A549 (cell line): ENCODE measurements at regions not wholly inside any gene's neighbourhood (a gene's known extent, or its start where the extent isn't known, plus 50 kb on each side); places are given as distances from the start of the nearest gene placed in this dataset.

Source experiments
- CBX2 ChIP-seq: fragments of 200-600 bp; sonication (generic); IDR thresholded peaks from 2 replicates; pipeline ENCODE4 v1.6.1; 2016; ENCODE audit warnings: low read depth, mild to moderate bottlenecking, borderline replicate concordance
- EP300 ChIP-seq, 2 experiments: fragments of >200 bp; sonication (Bioruptor Twin); formaldehyde crosslinking; IDR thresholded peaks; 2 replicates in 1 of 2; 3 replicates in 1 of 2; pipeline ENCODE4 v1.6.1; 2016 to 2017
- HOXA7 ChIP-seq: fragments of 250-450 bp; sonication (Bioruptor Pico); IDR thresholded peaks from 2 replicates; pipeline ENCODE4 v1.5.0; 2020; ENCODE audit warnings: mild to moderate bottlenecking, moderate library complexity
- MAZ ChIP-seq: fragments of 150-350 bp; IDR thresholded peaks from 2 replicates; pipeline ENCODE4 v1.6.1; 2014; ENCODE audit warnings: antibody characterized with exemption, low read depth, low read length, borderline replicate concordance
- POLR2A ChIP-seq: IDR thresholded peaks from 2 replicates; pipeline ENCODE4 v1.6.1; 2012; ENCODE audit warnings: mild to moderate bottlenecking, low read length
- TFCP2L1 ChIP-seq: fragments of 250-450 bp; sonication (Bioruptor Pico); IDR thresholded peaks from 2 replicates; pipeline ENCODE4 v1.5.0; 2021; ENCODE audit warnings: mild to moderate bottlenecking
- TF ChIP-seq, protein P1 (sequence below): fragments of >200 bp; sonication (Bioruptor Twin); formaldehyde crosslinking; IDR thresholded peaks from 3 replicates; pipeline ENCODE4 v1.5.1; 2016
- TF ChIP-seq, protein P2 (sequence below): fragments of 450-650 bp; IDR thresholded peaks from 2 replicates; pipeline ENCODE4 v1.6.1; 2014; ENCODE audit warnings: antibody characterized with exemption
- TF ChIP-seq, protein P3 (sequence below): IDR thresholded peaks from 2 replicates; pipeline ENCODE4 v1.6.1; 2012
- TF ChIP-seq, protein P4 (sequence below): fragments of 250-450 bp; sonication (Bioruptor Pico); IDR thresholded peaks from 2 replicates; pipeline ENCODE4 v1.5.0; 2021; ENCODE audit warnings: mild to moderate bottlenecking, moderate library complexity, borderline replicate concordance
- TF ChIP-seq, protein P5 (sequence below): fragments of 200-600 bp; sonication (generic); IDR thresholded peaks from 2 replicates; pipeline ENCODE4 v1.6.1; 2016; ENCODE audit warnings: antibody characterized with exemption, mild to moderate bottlenecking, moderate library complexity

DNA sequence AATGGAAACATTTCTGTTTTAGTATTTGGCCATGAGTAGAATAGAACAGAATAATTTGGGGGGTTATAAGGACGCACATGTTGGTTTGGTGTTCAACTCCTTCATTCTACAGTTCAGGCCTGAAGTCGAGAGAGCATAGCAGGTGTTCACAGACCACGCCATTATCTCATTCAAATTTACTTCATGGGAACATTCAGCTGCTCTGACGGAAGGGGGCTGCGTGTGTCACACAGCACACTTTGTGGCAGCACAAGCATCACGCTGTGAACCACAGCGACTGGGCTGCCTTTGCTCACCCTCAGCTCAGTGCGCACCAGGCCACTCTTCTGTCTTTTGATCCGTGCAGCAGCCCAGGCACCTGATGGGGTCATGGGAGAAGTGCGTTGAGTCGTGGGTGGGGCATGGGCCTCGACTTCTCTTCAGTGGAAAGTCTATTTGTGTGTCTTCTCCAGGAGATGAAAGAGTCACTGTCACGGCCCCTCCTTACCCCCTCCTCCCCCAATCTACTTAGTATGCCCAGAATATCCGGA lies 348.6 kb upstream of the SALL3 start:
- TF ChIP-seq, protein P1, sequence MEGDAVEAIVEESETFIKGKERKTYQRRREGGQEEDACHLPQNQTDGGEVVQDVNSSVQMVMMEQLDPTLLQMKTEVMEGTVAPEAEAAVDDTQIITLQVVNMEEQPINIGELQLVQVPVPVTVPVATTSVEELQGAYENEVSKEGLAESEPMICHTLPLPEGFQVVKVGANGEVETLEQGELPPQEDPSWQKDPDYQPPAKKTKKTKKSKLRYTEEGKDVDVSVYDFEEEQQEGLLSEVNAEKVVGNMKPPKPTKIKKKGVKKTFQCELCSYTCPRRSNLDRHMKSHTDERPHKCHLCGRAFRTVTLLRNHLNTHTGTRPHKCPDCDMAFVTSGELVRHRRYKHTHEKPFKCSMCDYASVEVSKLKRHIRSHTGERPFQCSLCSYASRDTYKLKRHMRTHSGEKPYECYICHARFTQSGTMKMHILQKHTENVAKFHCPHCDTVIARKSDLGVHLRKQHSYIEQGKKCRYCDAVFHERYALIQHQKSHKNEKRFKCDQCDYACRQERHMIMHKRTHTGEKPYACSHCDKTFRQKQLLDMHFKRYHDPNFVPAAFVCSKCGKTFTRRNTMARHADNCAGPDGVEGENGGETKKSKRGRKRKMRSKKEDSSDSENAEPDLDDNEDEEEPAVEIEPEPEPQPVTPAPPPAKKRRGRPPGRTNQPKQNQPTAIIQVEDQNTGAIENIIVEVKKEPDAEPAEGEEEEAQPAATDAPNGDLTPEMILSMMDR, result no peak
- TF ChIP-seq EP300 (IDR thresholded peaks at IDR 0.05) (no peak), POLR2A (no peak), MAZ (no peak), CBX2 (no peak), HOXA7 (no peak), TFCP2L1 (no peak)
- TF ChIP-seq, protein P2, sequence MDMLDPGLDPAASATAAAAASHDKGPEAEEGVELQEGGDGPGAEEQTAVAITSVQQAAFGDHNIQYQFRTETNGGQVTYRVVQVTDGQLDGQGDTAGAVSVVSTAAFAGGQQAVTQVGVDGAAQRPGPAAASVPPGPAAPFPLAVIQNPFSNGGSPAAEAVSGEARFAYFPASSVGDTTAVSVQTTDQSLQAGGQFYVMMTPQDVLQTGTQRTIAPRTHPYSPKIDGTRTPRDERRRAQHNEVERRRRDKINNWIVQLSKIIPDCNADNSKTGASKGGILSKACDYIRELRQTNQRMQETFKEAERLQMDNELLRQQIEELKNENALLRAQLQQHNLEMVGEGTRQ, result no peak
- TF ChIP-seq, protein P3, sequence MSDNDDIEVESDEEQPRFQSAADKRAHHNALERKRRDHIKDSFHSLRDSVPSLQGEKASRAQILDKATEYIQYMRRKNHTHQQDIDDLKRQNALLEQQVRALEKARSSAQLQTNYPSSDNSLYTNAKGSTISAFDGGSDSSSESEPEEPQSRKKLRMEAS, result no peak
- TF ChIP-seq, protein P4, sequence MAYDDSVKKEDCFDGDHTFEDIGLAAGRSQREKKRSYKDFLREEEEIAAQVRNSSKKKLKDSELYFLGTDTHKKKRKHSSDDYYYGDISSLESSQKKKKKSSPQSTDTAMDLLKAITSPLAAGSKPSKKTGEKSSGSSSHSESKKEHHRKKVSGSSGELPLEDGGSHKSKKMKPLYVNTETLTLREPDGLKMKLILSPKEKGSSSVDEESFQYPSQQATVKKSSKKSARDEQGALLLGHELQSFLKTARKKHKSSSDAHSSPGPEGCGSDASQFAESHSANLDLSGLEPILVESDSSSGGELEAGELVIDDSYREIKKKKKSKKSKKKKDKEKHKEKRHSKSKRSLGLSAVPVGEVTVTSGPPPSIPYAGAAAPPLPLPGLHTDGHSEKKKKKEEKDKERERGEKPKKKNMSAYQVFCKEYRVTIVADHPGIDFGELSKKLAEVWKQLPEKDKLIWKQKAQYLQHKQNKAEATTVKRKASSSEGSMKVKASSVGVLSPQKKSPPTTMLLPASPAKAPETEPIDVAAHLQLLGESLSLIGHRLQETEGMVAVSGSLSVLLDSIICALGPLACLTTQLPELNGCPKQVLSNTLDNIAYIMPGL (CRISPR knock-in tag), result no peak
- TF ChIP-seq, protein P5, sequence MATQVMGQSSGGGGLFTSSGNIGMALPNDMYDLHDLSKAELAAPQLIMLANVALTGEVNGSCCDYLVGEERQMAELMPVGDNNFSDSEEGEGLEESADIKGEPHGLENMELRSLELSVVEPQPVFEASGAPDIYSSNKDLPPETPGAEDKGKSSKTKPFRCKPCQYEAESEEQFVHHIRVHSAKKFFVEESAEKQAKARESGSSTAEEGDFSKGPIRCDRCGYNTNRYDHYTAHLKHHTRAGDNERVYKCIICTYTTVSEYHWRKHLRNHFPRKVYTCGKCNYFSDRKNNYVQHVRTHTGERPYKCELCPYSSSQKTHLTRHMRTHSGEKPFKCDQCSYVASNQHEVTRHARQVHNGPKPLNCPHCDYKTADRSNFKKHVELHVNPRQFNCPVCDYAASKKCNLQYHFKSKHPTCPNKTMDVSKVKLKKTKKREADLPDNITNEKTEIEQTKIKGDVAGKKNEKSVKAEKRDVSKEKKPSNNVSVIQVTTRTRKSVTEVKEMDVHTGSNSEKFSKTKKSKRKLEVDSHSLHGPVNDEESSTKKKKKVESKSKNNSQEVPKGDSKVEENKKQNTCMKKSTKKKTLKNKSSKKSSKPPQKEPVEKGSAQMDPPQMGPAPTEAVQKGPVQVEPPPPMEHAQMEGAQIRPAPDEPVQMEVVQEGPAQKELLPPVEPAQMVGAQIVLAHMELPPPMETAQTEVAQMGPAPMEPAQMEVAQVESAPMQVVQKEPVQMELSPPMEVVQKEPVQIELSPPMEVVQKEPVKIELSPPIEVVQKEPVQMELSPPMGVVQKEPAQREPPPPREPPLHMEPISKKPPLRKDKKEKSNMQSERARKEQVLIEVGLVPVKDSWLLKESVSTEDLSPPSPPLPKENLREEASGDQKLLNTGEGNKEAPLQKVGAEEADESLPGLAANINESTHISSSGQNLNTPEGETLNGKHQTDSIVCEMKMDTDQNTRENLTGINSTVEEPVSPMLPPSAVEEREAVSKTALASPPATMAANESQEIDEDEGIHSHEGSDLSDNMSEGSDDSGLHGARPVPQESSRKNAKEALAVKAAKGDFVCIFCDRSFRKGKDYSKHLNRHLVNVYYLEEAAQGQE, result no peak
